Dermis blood vessel endothelial cell (primary cell): ENCODE measurements at regions not wholly inside any gene's neighbourhood (a gene's known extent, or its start where the extent isn't known, plus 50 kb on each side); places are given as distances from the start of the nearest gene placed in this dataset.

Source experiments
- DNase-seq: peaks from one replicate; pipeline ENCODE4 v3.0.0; 2010

DNA sequence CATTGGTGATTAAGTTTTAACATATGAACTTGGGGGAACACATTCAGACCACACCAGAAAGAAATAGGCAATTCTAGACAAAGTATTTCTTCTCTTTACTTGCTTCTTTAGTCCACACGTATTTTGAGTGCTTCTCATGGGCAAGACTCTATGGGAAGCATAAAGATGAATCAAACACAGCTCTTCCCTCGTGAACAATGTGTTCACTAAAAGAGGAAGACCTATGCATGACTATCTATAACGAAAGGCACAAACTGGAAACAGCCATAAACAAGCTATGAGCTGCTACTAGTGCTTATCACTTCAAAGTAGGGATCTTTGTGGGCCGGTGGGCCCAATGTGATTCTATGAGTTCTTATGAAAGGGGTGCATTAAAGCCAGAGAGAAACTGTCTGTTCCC lies 53.0 kb upstream of the PRDX6 start:
- no peak for DNase-seq

DNA sequence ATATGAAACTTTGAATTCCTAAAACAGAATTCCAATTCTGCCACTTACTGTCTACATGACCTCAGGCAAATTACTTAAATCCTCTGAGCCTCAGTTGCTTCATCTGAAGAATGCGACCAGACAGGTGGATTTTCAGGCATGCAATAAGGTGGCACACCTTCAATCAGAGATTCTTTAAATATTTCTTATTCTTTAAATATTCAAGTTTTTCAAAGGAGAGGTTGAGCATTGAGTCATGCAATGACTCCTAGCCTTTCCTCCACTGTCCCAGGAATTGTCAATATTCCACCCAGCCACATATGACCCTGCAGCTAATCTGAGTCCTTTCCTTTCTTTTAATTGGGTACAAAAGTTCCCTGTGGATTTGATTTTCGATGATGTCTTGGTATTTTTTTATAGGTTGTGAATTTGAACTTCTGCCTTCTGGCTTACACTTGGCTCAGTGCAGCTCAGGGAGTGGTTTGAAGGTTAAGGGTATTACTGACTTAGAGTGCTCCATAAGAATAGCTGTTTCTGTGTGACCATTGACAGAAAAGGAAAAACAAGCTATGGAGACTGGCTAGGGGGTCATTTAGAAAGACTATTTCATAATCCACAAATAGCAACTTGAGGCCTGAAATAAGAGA lies 52.2 kb upstream of the PRDX6 start:
- no peak for DNase-seq

DNA sequence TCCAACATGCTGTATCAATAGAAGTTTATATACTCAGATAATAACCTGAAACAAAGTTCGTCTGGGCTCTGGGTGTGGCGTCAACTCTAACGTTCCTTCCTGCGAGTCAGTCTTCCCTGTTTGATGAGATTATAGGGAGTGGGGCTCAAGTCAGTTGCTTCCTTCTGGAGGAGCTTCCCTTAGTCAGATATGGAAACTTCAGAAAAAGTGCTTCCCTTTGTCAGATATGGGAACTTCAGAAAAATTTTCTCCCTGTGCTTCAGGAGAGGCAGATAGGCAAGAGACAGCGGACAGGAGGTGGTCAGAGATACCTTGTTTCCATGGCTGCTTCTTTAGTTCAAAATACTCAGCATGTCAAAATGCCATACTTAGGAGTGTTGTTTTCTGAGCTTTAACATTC lies 51.1 kb upstream of the PRDX6 start:
- no peak for DNase-seq

DNA sequence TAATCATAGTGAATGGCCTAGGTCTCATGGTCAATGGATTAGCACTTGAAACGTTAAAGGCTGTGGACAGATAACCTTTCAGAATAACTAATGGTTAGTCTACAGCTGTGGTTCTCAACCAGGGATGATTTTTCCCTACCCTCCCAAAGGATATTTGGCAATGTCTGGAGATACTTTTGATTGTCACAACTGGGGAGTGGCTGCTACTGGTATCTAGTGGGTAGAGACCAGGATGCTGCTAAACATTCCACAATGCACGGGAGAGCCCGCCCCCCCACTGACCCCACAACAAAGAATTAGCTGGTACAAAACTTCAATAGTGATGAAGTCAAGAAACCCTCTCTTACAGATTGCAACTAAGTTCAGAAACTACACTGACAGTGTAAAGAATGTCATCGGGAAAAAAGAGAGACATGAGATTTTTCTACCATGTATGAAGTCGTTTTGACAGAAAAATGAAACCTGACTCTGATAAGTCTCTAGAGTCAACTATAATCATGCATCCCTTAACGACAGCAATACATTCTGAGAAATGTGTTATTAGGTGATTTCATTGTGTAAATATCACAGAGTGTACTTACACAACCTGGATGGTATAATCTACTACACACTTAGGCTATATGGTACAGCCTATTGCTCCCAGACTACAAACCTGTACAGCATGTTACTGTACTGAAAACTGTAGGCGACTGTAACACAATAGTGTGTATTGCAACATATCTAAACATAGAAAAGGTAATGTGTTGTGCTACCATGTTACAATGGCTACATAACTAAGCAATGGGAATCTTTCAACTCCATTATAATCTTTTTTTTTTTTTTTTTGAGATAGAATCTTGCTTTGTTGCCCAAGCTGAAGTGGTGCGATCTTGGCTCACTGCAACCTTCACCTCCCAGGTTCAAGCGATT lies 49.7 kb upstream of the PRDX6 start:
- DNase-seq, result no peak
